WTC11 (cell line): ENCODE measurements at regions not wholly inside any gene's neighbourhood (a gene's known extent, or its start where the extent isn't known, plus 50 kb on each side); places are given as distances from the start of the nearest gene placed in this dataset.

Experiments used
- GRHL2 ChIP-seq: fragments of 250-450 bp; sonication (Bioruptor Pico); IDR thresholded peaks from 2 replicates; pipeline ENCODE4 v1.8.0; 2022; ENCODE audit warnings: mild to moderate bottlenecking, moderate library complexity; ENCODE audit not compliant: insufficient replicate concordance, severe bottlenecking
- MAX ChIP-seq: sonication (generic); formaldehyde crosslinking; IDR thresholded peaks from 2 replicates; pipeline ENCODE4 v1.8.0; 2022; ENCODE audit warnings: mild to moderate bottlenecking, missing genetic modification reagents
- RELA ChIP-seq: sonication (generic); formaldehyde crosslinking; IDR thresholded peaks from 2 replicates; pipeline ENCODE4 v1.8.1; 2022; ENCODE audit warnings: missing genetic modification reagents, mild to moderate bottlenecking, borderline replicate concordance
- ZNF121 ChIP-seq: sonication (generic); formaldehyde crosslinking; IDR thresholded peaks from 2 replicates; pipeline ENCODE4 v1.8.0; 2023; ENCODE audit warnings: missing genetic modification reagents
- TF ChIP-seq, protein P1 (sequence below): fragments of 200-600 bp; IDR thresholded peaks from 2 replicates; pipeline ENCODE4 v1.8.0; 2022; ENCODE audit warnings: antibody characterized with exemption
- TF ChIP-seq, protein P2 (sequence below): sonication (generic); formaldehyde crosslinking; IDR thresholded peaks from 2 replicates; pipeline ENCODE4 v1.8.0; 2022; ENCODE audit warnings: missing genetic modification reagents

DNA sequence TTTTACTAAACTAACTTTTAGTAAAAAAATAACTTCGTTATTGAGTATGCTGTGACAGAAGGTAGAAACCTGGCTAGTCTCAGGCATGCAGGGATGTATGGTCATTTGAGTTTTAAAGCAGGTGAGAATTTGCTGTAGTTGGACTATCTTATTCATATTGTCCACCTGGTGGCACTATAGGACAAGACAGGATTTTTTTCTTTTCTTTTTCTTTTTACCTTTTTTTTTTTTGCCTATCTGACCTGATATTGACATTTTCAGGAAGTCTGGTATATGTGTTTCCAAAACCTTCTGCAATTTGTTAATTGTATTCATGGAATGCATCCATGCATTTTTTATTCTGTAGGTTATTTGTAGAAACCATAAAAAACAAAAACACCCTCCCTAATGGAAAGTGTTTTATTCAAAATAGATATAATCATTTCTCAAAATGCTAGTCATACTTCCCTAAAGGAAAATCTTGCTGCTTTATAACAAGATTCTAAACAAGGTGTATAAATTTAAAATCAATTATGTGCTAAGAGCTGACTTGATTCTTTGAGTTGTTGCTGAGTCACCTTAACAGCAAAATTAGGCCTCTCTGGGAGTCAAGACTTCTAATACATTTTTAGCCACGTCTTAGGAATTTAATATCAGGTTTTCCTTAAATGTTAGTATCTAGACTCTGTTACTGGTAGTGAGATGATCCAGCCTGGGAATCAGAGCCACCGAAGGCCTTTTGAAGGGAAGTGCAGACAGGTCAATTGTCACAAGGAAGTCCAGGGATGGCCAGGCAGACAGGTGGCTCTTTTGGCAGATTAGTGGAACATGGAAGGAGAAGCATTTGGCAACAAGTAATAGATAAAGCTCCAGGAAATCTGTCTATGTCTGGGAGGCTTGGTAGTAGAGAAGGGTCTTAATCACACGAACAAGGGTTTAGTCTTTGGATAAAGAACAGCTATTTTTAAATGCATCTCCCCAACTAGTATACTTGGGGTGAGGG, 201.3 kb upstream of the GNPDA2 start:
- TF ChIP-seq, protein P1, sequence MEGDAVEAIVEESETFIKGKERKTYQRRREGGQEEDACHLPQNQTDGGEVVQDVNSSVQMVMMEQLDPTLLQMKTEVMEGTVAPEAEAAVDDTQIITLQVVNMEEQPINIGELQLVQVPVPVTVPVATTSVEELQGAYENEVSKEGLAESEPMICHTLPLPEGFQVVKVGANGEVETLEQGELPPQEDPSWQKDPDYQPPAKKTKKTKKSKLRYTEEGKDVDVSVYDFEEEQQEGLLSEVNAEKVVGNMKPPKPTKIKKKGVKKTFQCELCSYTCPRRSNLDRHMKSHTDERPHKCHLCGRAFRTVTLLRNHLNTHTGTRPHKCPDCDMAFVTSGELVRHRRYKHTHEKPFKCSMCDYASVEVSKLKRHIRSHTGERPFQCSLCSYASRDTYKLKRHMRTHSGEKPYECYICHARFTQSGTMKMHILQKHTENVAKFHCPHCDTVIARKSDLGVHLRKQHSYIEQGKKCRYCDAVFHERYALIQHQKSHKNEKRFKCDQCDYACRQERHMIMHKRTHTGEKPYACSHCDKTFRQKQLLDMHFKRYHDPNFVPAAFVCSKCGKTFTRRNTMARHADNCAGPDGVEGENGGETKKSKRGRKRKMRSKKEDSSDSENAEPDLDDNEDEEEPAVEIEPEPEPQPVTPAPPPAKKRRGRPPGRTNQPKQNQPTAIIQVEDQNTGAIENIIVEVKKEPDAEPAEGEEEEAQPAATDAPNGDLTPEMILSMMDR = no peak
- TF ChIP-seq RELA (CRISPR knock-in tag) (no peak), MAX (no peak), ZNF121 (CRISPR knock-in tag) (no peak), GRHL2 (CRISPR knock-in tag) (no peak)
- TF ChIP-seq, protein P2, sequence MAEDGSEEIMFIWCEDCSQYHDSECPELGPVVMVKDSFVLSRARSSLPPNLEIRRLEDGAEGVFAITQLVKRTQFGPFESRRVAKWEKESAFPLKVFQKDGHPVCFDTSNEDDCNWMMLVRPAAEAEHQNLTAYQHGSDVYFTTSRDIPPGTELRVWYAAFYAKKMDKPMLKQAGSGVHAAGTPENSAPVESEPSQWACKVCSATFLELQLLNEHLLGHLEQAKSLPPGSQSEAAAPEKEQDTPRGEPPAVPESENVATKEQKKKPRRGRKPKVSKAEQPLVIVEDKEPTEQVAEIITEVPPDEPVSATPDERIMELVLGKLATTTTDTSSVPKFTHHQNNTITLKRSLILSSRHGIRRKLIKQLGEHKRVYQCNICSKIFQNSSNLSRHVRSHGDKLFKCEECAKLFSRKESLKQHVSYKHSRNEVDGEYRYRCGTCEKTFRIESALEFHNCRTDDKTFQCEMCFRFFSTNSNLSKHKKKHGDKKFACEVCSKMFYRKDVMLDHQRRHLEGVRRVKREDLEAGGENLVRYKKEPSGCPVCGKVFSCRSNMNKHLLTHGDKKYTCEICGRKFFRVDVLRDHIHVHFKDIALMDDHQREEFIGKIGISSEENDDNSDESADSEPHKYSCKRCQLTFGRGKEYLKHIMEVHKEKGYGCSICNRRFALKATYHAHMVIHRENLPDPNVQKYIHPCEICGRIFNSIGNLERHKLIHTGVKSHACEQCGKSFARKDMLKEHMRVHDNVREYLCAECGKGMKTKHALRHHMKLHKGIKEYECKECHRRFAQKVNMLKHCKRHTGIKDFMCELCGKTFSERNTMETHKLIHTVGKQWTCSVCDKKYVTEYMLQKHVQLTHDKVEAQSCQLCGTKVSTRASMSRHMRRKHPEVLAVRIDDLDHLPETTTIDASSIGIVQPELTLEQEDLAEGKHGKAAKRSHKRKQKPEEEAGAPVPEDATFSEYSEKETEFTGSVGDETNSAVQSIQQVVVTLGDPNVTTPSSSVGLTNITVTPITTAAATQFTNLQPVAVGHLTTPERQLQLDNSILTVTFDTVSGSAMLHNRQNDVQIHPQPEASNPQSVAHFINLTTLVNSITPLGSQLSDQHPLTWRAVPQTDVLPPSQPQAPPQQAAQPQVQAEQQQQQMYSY (CRISPR knock-in tag) = no peak
